Keratinocyte (primary cell): ENCODE measurements at regions not wholly inside any gene's neighbourhood (a gene's known extent, or its start where the extent isn't known, plus 50 kb on each side); places are given as distances from the start of the nearest gene placed in this dataset.

Experiments used
- DNase-seq: peaks from one replicate; pipeline ENCODE4 v3.0.0-alpha.2; 2011; ENCODE audit warnings: low read depth, missing footprints, low spot score
- FAIRE-seq: peaks from 2 replicates; lab custom pipeline; 2011; peaks lifted over from hg19 to GRCh38; lab: Jason Lieb, UNC
- H2AFZ ChIP-seq: 2 replicates; pipeline ENCODE4 v1.6.0; 2012; ENCODE audit warnings: low read length, control low read depth, inconsistent platforms; ENCODE audit not compliant: control insufficient read depth
- H3K27ac ChIP-seq: 2 replicates; pipeline ENCODE4 v1.5.1; 2011; ENCODE audit warnings: low read length; ENCODE audit not compliant: control insufficient read depth, insufficient read depth
- H3K27me3 ChIP-seq: 3 replicates; pipeline ENCODE4 v1.6.0; 2011; ENCODE audit warnings: low read length; ENCODE audit not compliant: control insufficient read depth, insufficient read depth; ENCODE audit errors: extremely low read depth
- H3K36me3 ChIP-seq, 2 experiments: 2 replicates in 1 of 2; 3 replicates in 1 of 2; pipeline ENCODE4 v1.5.1; 2011; ENCODE audit warnings: low read length in 2 of 2, mild to moderate bottlenecking in 1 of 2; ENCODE audit not compliant: control insufficient read depth in 2 of 2, insufficient read depth in 2 of 2; ENCODE audit errors: extremely low read depth in 1 of 2
- H3K4me1 ChIP-seq: 3 replicates; pipeline ENCODE4 v1.5.1; 2011; ENCODE audit warnings: low read length; ENCODE audit not compliant: control insufficient read depth, insufficient read depth; ENCODE audit errors: extremely low read depth
- H3K4me2 ChIP-seq: 3 replicates; pipeline ENCODE4 v1.6.0; 2011; ENCODE audit warnings: low read depth, low read length; ENCODE audit not compliant: control insufficient read depth, insufficient read depth; ENCODE audit errors: extremely low read depth
- H3K4me3 ChIP-seq, 3 experiments: fragments of 200-600 bp in 1 of 3; sonication (generic) in 1 of 3; 2 replicates in 2 of 3; 3 replicates in 1 of 3; pipeline ENCODE4 v1.5.1; 2011 to 2016; ENCODE audit warnings: low read length in 3 of 3, mild to moderate bottlenecking in 3 of 3, control low read depth in 2 of 3, inconsistent platforms in 1 of 3, low read depth in 1 of 3, mixed read lengths in 1 of 3, mixed run types in 1 of 3, moderate library complexity in 1 of 3; ENCODE audit not compliant: control insufficient read depth in 2 of 3, insufficient read depth in 2 of 3; ENCODE audit errors: extremely low read depth in 1 of 3
- H3K79me2 ChIP-seq: 2 replicates; pipeline ENCODE4 v1.6.0; 2012; ENCODE audit warnings: low read length; ENCODE audit not compliant: control insufficient read depth, insufficient read depth
- H3K9ac ChIP-seq: 3 replicates; pipeline ENCODE4 v1.6.0; 2011; ENCODE audit warnings: low read length; ENCODE audit not compliant: control insufficient read depth, insufficient read depth; ENCODE audit errors: extremely low read depth
- H3K9me1 ChIP-seq: 3 replicates; pipeline ENCODE4 v1.6.0; 2011; ENCODE audit warnings: low read length; ENCODE audit not compliant: control insufficient read depth, insufficient read depth; ENCODE audit errors: extremely low read depth
- H3K9me3 ChIP-seq: 2 replicates; pipeline ENCODE4 v1.5.1; 2012; ENCODE audit warnings: low read depth, low read length; ENCODE audit not compliant: control insufficient read depth
- H4K20me1 ChIP-seq: 3 replicates; pipeline ENCODE4 v1.6.0; 2011; ENCODE audit warnings: low read length; ENCODE audit not compliant: control insufficient read depth, insufficient read depth; ENCODE audit errors: extremely low read depth
- CTCF ChIP-seq, 3 experiments: IDR thresholded peaks in 1 of 3; conservative IDR thresholded peaks in 1 of 3; optimal IDR thresholded peaks in 1 of 3; 2 replicates in 2 of 3; 3 replicates in 1 of 3; pipeline versions ENCODE3 to v1.5.1; 2011; ENCODE audit warnings: low read length in 3 of 3, mild to moderate bottlenecking in 3 of 3, moderate library complexity in 2 of 3, control low read depth in 1 of 3, inconsistent platforms in 1 of 3; ENCODE audit not compliant: insufficient read depth in 2 of 3; ENCODE audit errors: extremely low read depth in 1 of 3
- EZH2 ChIP-seq: IDR thresholded peaks from one replicate; pipeline ENCODE4 v1.6.1; 2012; ENCODE audit warnings: inconsistent platforms, mild to moderate bottlenecking, low read length, moderate library complexity
- dilution Hi-C: fragments of 300-500 bp; cut with MboI; formaldehyde crosslinking; loops from one replicate; pipeline ENCODE4 v1.7.0; 2020; ENCODE audit warnings: low sequenced_read_pairs; ENCODE audit not compliant: extremely low pct_ligation_motif_present

GRCh38 chr11:42720716-42721563 is 590.9 kb upstream of the API5 start:
- Histone ChIP-seq H3K27ac (no peak overlapping the region), H3K79me2 (no peaks in the 10 kb centered on the region), H3K4me1 (no peaks in the 10 kb centered on the region), H3K9ac (no peak overlapping the region), H3K4me2 (no peak overlapping the region), H3K9me1 (no peaks in the 10 kb centered on the region), H4K20me1 (no peaks in the 10 kb centered on the region), H3K27me3 (no peaks in the 10 kb centered on the region), H2AFZ (no peak overlapping the region), H3K9me3 (no peaks in the 10 kb centered on the region), H3K36me3 (no peaks in the 10 kb centered on the region), H3K4me3 (no peak overlapping the region)
- FAIRE-seq: no peak
- no peak for DNase-seq
- dilution Hi-C loops: no loop called here
- TF ChIP-seq EZH2 (no peak), CTCF (optimal IDR thresholded peaks at IDR 0.05 in 1 of 3, IDR thresholded peaks at IDR 0.05 in 1 of 3, conservative IDR thresholded peaks at IDR 0.05 in 1 of 3; ENCODE audit: extremely low read depth in 1 of 3, insufficient read depth in 2 of 3, low read length in 3 of 3) (no peak)

GRCh38 chr11:42727879-42728278 is 583.9 kb upstream of the API5 start:
- Histone ChIP-seq H3K9ac (no peak overlapping the region), H3K9me1 (no peaks in the 10 kb centered on the region), H3K4me1 (no peaks in the 10 kb centered on the region), H3K27ac (no peak overlapping the region), H4K20me1 (no peaks in the 10 kb centered on the region), H3K4me3 (no peak overlapping the region), H3K36me3 (no peaks in the 10 kb centered on the region), H3K79me2 (no peaks in the 10 kb centered on the region), H3K27me3 (no peaks in the 10 kb centered on the region), H2AFZ (no peak overlapping the region), H3K9me3 (no peaks in the 10 kb centered on the region), H3K4me2 (no peak overlapping the region)
- dilution Hi-C loops: no loop called here
- DNase-seq (no peak), FAIRE-seq (no peak)
- no peak for TF ChIP-seq EZH2
